OCI-LY7 (cell line): ENCODE measurements at regions not wholly inside any gene's neighbourhood (a gene's known extent, or its start where the extent isn't known, plus 50 kb on each side); places are given as distances from the start of the nearest gene placed in this dataset.

Source experiments
- EZH2phosphoT487 ChIP-seq: fragments of 200-600 bp; sonication (generic); IDR thresholded peaks from 2 replicates; pipeline ENCODE4 v1.6.1; 2018; ENCODE audit warnings: low read depth, borderline replicate concordance, mild to moderate bottlenecking, mixed run types, antibody characterized with exemption, low read length, moderate library complexity, mixed read lengths
- TF ChIP-seq, protein P1 (sequence below): fragments of 200-600 bp; sonication (generic); conservative IDR thresholded peaks from 2 replicates; pipeline ENCODE4 v1.5.1; 2014; ENCODE audit warnings: mild to moderate bottlenecking, antibody characterized with exemption, low read length, moderate library complexity, mixed read lengths

DNA sequence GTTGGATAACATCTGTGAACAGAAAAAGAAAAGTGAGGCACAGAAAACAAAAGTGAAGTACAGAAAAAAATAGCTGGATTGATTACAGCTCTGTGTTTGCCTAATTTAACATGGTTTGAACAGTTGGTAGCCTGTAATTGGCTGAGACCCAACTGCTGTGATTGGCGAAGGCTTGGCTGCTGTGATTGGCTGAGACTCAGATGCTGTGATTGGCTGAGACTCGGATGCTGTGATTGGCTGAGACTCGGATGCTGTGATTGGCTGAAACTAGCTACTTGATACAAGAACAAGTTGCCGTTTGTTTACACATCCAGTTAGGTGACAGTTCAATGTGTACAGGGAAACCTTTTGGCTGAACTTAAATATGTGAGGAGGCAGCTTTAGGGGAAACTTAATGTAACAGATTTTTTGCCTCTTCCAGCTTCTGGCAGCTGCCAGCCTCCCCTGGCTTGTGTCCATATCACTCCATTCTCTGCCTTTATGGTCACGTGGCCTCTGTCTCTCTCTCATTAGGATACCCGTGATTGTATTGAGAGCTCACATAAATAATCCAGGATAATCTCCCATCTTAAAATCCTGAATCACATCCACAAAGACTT lies 223.4 kb upstream of the FOXA2 start:
- TF ChIP-seq, protein P1, sequence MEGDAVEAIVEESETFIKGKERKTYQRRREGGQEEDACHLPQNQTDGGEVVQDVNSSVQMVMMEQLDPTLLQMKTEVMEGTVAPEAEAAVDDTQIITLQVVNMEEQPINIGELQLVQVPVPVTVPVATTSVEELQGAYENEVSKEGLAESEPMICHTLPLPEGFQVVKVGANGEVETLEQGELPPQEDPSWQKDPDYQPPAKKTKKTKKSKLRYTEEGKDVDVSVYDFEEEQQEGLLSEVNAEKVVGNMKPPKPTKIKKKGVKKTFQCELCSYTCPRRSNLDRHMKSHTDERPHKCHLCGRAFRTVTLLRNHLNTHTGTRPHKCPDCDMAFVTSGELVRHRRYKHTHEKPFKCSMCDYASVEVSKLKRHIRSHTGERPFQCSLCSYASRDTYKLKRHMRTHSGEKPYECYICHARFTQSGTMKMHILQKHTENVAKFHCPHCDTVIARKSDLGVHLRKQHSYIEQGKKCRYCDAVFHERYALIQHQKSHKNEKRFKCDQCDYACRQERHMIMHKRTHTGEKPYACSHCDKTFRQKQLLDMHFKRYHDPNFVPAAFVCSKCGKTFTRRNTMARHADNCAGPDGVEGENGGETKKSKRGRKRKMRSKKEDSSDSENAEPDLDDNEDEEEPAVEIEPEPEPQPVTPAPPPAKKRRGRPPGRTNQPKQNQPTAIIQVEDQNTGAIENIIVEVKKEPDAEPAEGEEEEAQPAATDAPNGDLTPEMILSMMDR = no peak
- no peak for TF ChIP-seq EZH2phosphoT487
